ENCODE measurements at regions not wholly inside any gene's neighbourhood (a gene's known extent, or its start where the extent isn't known, plus 50 kb on each side); places are given as distances from the start of the nearest gene placed in this dataset.

DNA sequence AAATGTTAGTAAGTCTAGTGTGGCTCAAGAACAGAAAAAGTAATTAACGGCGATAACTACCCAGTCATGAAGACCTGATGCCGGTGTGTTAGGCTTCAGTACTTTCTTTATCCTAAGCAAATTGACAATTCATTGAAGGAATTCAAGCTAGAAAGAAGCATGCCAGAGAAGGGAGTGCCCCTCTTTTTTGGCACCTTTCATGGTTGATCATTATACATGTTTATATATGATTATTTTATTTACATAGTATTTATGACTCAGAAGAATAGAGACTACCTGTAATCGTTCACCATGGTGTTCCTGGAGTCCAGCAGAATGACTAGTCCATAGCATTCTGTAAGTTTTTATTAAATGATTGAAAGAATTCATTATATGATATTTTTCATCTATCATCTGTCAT is 548.3 kb upstream of the SLIT2 start:
- BruUV-seq (replicated peaks), result no TSS peak
- H3K36me3 ChIP-seq (ENCODE audit: low read depth), result no peaks in the 10 kb centered on the region
- H3K4me2 ChIP-seq, result no peak overlapping the region
- H4K20me1 ChIP-seq (ENCODE audit: insufficient read depth), result no peaks in the 10 kb centered on the region
- H3F3A ChIP-seq (ENCODE audit: insufficient read depth, low read depth), result no peaks in the 10 kb centered on the region
- intact Hi-C loops (cut with micrococcal nuclease; ENCODE audit: unreplicated experiment), result no loop called here
- no peak overlapping the region for H3K27ac ChIP-seq
- no peaks in the 10 kb centered on the region for H3K4me1 ChIP-seq (replicated peaks; ENCODE audit: insufficient read depth)
- H2AFZ ChIP-seq, result no peak overlapping the region
- no peaks in the 10 kb centered on the region for H3K9me2 ChIP-seq (ENCODE audit: insufficient read depth)
- POLR2A ChIA-PET (ENCODE audit: unreplicated experiment), result no interaction called here
- H3K4me3 ChIP-seq, result no peak overlapping the region
- H3K79me2 ChIP-seq (ENCODE audit: low read depth), result no peaks in the 10 kb centered on the region
- TF ChIP-seq EZH2 (IDR thresholded peaks at IDR 0.05; ENCODE audit: low read depth), result no peak
- TF ChIP-seq, protein P1, sequence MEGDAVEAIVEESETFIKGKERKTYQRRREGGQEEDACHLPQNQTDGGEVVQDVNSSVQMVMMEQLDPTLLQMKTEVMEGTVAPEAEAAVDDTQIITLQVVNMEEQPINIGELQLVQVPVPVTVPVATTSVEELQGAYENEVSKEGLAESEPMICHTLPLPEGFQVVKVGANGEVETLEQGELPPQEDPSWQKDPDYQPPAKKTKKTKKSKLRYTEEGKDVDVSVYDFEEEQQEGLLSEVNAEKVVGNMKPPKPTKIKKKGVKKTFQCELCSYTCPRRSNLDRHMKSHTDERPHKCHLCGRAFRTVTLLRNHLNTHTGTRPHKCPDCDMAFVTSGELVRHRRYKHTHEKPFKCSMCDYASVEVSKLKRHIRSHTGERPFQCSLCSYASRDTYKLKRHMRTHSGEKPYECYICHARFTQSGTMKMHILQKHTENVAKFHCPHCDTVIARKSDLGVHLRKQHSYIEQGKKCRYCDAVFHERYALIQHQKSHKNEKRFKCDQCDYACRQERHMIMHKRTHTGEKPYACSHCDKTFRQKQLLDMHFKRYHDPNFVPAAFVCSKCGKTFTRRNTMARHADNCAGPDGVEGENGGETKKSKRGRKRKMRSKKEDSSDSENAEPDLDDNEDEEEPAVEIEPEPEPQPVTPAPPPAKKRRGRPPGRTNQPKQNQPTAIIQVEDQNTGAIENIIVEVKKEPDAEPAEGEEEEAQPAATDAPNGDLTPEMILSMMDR (conservative IDR thresholded peaks at IDR 0.05), result no peak
- no peaks in the 10 kb centered on the region for H3K27me3 ChIP-seq (ENCODE audit: insufficient read depth, low read depth)
- DNase-seq, result no peak
- CTCF ChIA-PET, result no interaction called here
- no peaks in the 10 kb centered on the region for H3K9me3 ChIP-seq (ENCODE audit: insufficient read depth, low read depth)

DNA sequence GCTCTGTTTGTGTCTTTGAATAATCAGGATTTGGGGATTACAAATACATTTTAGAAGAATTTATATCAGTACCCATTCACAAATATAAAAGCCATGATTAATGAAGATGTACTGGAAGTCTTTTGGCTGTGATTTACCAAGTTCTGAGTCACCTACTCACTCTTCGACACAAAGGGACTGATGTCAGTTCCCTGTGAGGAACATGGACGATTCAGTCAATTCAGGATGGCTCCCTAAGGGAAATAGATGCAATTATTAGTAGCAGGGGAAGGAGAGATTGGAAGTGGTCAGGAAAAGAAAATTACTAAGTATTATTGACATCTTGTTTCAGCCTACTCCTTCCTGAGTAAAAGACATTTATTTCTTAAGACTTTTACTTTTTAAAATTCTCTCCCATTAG is 550.7 kb upstream of the SLIT2 start:
- Histone ChIP-seq H4K20me1 (ENCODE audit: insufficient read depth) (no peaks in the 10 kb centered on the region), H3K79me2 (ENCODE audit: low read depth) (no peaks in the 10 kb centered on the region), H3F3A (ENCODE audit: insufficient read depth, low read depth) (no peaks in the 10 kb centered on the region), H3K36me3 (ENCODE audit: low read depth) (no peaks in the 10 kb centered on the region), H2AFZ (no peak overlapping the region), H3K4me3 (no peak overlapping the region), H3K4me1 (replicated peaks; ENCODE audit: insufficient read depth) (no peaks in the 10 kb centered on the region), H3K27ac (no peak overlapping the region), H3K27me3 (ENCODE audit: insufficient read depth, low read depth) (no peaks in the 10 kb centered on the region), H3K4me2 (no peak overlapping the region), H3K9me3 (ENCODE audit: insufficient read depth, low read depth) (no peaks in the 10 kb centered on the region), H3K9me2 (ENCODE audit: insufficient read depth) (no peaks in the 10 kb centered on the region)
- intact Hi-C loops (cut with micrococcal nuclease; ENCODE audit: unreplicated experiment), result no loop called here
- BruUV-seq (replicated peaks), result no TSS peak
- TF ChIP-seq, protein P1 (conservative IDR thresholded peaks at IDR 0.05), result no peak
- TF ChIP-seq EZH2 (IDR thresholded peaks at IDR 0.05; ENCODE audit: low read depth), result no peak
- ChIA-PET CTCF (no interaction called here), POLR2A (ENCODE audit: unreplicated experiment) (no interaction called here)
- no peak for DNase-seq

DNA sequence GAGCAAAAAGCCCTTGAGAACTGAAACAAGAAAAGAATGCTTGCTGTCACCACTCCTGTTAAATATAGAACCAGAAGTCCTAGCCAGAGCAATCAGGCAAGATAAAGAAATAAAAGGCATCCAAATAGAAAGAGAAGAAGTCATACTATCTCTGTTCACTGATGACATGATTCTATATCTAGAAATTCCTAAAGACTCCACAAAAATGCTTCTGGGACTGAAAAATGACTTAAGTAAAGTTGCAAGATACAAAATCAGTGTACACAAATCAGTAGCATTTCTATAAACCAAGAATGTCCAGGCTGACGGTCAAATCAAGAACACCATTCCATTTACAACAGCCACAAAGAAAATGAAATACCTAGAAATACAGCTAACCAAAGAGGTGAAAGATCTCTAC is 552.7 kb upstream of the SLIT2 start:
- Histone ChIP-seq H3K4me3 (no peak overlapping the region), H3K27ac (no peak overlapping the region), H3K79me2 (ENCODE audit: low read depth) (no peaks in the 10 kb centered on the region), H3F3A (ENCODE audit: insufficient read depth, low read depth) (no peaks in the 10 kb centered on the region), H3K4me2 (no peak overlapping the region), H3K9me2 (ENCODE audit: insufficient read depth) (no peaks in the 10 kb centered on the region), H3K9me3 (ENCODE audit: insufficient read depth, low read depth) (no peaks in the 10 kb centered on the region), H3K4me1 (replicated peaks; ENCODE audit: insufficient read depth) (no peaks in the 10 kb centered on the region), H2AFZ (no peak overlapping the region), H3K27me3 (ENCODE audit: insufficient read depth, low read depth) (no peaks in the 10 kb centered on the region), H4K20me1 (ENCODE audit: insufficient read depth) (no peaks in the 10 kb centered on the region), H3K36me3 (ENCODE audit: low read depth) (no peaks in the 10 kb centered on the region)
- CTCF ChIA-PET, result no interaction called here
- TF ChIP-seq EZH2 (IDR thresholded peaks at IDR 0.05; ENCODE audit: low read depth), result no peak
- TF ChIP-seq, protein P1 (conservative IDR thresholded peaks at IDR 0.05), result no peak
- POLR2A ChIA-PET (ENCODE audit: unreplicated experiment), result interaction anchor here (0.6 kb wide), 1 partner anchor 149 kb away, joined by 3 read pairs; no protein-coding TSS in a partner anchor
- no TSS peak for BruUV-seq (replicated peaks)
- intact Hi-C loops (cut with micrococcal nuclease; ENCODE audit: unreplicated experiment), result no loop called here
- no peak for DNase-seq

Measured in PC-9 (cell line).